ENCODE measurements at regions not wholly inside any gene's neighbourhood (a gene's known extent, or its start where the extent isn't known, plus 50 kb on each side); places are given as distances from the start of the nearest gene placed in this dataset.

GRCh38 chr2:120677696-120678247 is 57.9 kb upstream of the GLI2 start:
- TF ChIP-seq CTCF (IDR thresholded peaks at IDR 0.05), result no peak

GRCh38 chr2:120678251-120678650 is 57.4 kb upstream of the GLI2 start:
- TF ChIP-seq CTCF (IDR thresholded peaks at IDR 0.05), result no peak

- no peak for TF ChIP-seq CTCF (IDR thresholded peaks at IDR 0.05)
These were observed 56.7 kb upstream of the GLI2 start for GRCh38 chr2:120678926-120679325.

- TF ChIP-seq CTCF (IDR thresholded peaks at IDR 0.05), result no peak
These were observed 56.1 kb upstream of the GLI2 start for GRCh38 chr2:120679526-120679925.

- TF ChIP-seq CTCF (IDR thresholded peaks at IDR 0.05), result peak; percentile 38; the same call in 1 of the 2 replicates
These were observed 55.4 kb upstream of the GLI2 start for GRCh38 chr2:120680136-120680761.

GRCh38 chr2:120681181-120681580 is 54.5 kb upstream of the GLI2 start:
- no peak for TF ChIP-seq CTCF (IDR thresholded peaks at IDR 0.05)

- TF ChIP-seq CTCF (IDR thresholded peaks at IDR 0.05), result no peak
These were observed 53.9 kb upstream of the GLI2 start for GRCh38 chr2:120681696-120682288.
